ENCODE measurements at regions not wholly inside any gene's neighbourhood (a gene's known extent, or its start where the extent isn't known, plus 50 kb on each side); places are given as distances from the start of the nearest gene placed in this dataset.
A peak's percentile ranks its signal among the peaks of the same experiment; 100 is the strongest.

DNA sequence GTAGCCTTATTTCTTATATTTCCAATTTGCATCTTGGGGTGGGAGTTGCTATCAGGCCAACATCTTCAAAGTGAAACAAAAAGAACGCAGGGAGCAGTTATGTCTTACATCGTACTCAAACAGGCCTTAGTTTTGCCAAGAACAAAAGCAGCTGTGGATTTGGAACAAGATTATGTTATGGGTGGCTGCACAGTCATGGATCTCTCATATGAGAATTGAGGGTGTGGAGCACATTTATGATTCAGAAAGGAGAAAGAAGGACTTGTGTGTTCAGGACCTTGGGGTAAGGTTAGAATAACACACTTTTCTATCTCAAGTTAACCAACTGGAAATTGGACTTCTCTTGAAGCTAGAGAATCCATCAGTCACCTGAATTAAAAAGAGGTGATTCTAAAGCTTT, 259.9 kb downstream of the FOXA2 start:
- Mint-ChIP-seq H3K27ac (ENCODE audit: unreplicated experiment) (no peak overlapping the region), H3K4me1 (ENCODE audit: low read depth) (no peaks in the 10 kb centered on the region), H3K27me3 (ENCODE audit: low read depth) (peaks cover 7% of the 10 kb centered on the region), H3K9me3 (ENCODE audit: low read depth) (no peaks in the 10 kb centered on the region), H3K36me3 (ENCODE audit: low read depth) (no peaks in the 10 kb centered on the region), H3K4me3 (ENCODE audit: unreplicated experiment) (no peak overlapping the region)
- no peak for DNase-seq (ENCODE audit: low spot score)
- TF ChIP-seq, protein P1, sequence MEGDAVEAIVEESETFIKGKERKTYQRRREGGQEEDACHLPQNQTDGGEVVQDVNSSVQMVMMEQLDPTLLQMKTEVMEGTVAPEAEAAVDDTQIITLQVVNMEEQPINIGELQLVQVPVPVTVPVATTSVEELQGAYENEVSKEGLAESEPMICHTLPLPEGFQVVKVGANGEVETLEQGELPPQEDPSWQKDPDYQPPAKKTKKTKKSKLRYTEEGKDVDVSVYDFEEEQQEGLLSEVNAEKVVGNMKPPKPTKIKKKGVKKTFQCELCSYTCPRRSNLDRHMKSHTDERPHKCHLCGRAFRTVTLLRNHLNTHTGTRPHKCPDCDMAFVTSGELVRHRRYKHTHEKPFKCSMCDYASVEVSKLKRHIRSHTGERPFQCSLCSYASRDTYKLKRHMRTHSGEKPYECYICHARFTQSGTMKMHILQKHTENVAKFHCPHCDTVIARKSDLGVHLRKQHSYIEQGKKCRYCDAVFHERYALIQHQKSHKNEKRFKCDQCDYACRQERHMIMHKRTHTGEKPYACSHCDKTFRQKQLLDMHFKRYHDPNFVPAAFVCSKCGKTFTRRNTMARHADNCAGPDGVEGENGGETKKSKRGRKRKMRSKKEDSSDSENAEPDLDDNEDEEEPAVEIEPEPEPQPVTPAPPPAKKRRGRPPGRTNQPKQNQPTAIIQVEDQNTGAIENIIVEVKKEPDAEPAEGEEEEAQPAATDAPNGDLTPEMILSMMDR (IDR thresholded peaks at IDR 0.05) = no peak

DNA sequence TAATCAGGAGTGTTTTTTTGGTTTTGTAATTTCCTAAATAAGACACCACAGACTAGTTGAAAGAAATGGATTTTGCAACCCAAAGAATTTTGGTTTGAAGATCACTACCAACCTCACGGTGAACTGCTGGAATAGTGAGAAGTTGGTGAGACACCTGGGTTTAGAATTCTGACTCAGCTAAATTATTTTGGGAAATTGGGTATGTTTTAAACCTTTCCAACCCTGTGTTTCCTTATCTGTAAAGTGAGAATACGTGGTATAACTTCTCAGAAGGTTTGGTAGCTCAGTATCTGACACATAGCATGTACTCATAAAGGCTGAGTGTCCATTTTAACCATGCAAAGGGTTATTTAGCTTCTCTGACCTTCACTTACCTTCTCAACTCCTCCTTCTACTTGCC, 261.9 kb downstream of the FOXA2 start:
- H3K4me3 Mint-ChIP-seq (ENCODE audit: unreplicated experiment) = no peak overlapping the region
- no peak for DNase-seq (ENCODE audit: low spot score)
- TF ChIP-seq, protein P1 (IDR thresholded peaks at IDR 0.05) = no peak
- H3K27me3 Mint-ChIP-seq (ENCODE audit: low read depth) = peaks cover 16% of the 10 kb centered on the region
- no peaks in the 10 kb centered on the region for H3K36me3 Mint-ChIP-seq (ENCODE audit: low read depth)
- H3K9me3 Mint-ChIP-seq (ENCODE audit: low read depth) = no peaks in the 10 kb centered on the region
- no peaks in the 10 kb centered on the region for H3K4me1 Mint-ChIP-seq (ENCODE audit: low read depth)
- no peak overlapping the region for H3K27ac Mint-ChIP-seq (ENCODE audit: unreplicated experiment)

DNA sequence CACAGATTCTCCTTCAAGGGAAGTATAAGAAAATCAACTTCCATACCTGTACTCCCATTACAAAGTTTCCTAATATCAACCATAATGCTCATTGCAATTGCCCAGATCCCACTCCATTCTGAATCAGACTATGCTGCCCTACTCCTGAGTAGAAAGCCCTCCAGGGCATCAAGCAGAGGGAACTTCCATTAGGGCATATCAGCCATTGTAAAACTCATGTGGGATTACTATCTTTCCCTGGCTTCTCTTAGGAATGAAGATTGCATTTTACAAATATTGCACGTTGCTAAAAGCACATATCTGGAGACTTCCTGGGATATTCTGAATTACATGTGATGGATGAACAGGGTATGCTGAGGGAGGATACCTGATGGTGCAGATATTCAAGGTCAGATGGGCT, 263.2 kb downstream of the FOXA2 start:
- H3K27ac Mint-ChIP-seq (ENCODE audit: unreplicated experiment) = no peak overlapping the region
- peaks cover 16% of the 10 kb centered on the region for H3K27me3 Mint-ChIP-seq (ENCODE audit: low read depth)
- no peak overlapping the region for H3K4me3 Mint-ChIP-seq (ENCODE audit: unreplicated experiment)
- no peaks in the 10 kb centered on the region for H3K9me3 Mint-ChIP-seq (ENCODE audit: low read depth)
- no peaks in the 10 kb centered on the region for H3K36me3 Mint-ChIP-seq (ENCODE audit: low read depth)
- TF ChIP-seq, protein P1 (IDR thresholded peaks at IDR 0.05) = no peak
- H3K4me1 Mint-ChIP-seq (ENCODE audit: low read depth) = no peaks in the 10 kb centered on the region
- no peak for DNase-seq (ENCODE audit: low spot score)

DNA sequence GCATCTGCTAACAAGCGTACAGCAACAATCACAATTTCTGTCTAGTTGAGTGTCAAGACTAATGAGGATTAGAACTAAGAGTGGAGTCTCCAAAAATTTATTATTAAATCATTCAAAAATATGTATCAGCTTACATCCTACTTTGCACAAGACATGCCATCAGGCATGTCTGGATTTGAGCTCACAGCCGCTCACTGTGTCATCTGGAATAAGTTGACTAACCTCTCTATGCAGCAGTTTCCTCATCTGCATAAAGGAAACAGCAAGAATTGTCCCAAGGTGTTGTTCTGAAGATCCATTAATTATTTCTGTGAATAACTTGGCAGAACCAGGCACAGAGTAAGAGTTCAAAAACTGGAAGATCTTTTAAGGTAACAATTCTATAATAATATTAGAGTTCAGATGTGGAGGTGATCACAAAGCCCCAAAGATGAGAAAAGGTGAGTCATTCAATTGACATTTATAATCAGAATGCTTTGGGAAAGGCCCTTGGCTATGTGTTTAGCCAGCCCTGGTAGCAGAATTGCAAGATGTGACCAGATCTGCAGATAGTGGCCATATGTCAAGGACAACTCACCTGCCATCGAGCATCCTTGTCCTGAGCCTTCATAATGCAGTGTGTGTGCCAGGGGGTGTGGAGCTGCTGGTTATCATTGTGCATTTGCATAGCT, 264.0 kb downstream of the FOXA2 start:
- no peak overlapping the region for H3K4me3 Mint-ChIP-seq (ENCODE audit: unreplicated experiment)
- no peaks in the 10 kb centered on the region for H3K9me3 Mint-ChIP-seq (ENCODE audit: low read depth)
- peaks cover 17% of the 10 kb centered on the region for H3K27me3 Mint-ChIP-seq (ENCODE audit: low read depth)
- no peak overlapping the region for H3K27ac Mint-ChIP-seq (ENCODE audit: unreplicated experiment)
- no peaks in the 10 kb centered on the region for H3K36me3 Mint-ChIP-seq (ENCODE audit: low read depth)
- no peaks in the 10 kb centered on the region for H3K4me1 Mint-ChIP-seq (ENCODE audit: low read depth)
- no peak for DNase-seq (ENCODE audit: low spot score)
- TF ChIP-seq, protein P1 (IDR thresholded peaks at IDR 0.05) = no peak

DNA sequence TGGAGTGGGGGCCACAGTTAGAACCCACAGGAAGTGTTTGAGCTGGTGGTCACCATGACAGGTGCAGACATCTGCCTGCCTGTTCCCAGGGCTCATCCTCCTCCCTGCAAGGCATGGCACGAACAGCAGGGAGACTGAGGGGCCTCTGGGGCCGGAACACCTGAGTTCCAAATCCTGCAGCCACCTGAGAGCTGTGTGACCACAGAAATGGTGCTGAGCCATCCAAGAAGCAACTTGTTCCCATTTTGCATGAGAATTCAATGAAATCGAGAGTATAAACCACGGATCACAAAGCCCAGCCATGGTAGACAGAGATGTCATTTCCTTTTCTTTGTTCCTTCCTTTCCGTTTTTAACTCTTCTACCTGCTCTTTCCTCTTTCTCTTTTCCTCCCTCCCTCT, 268.6 kb downstream of the FOXA2 start:
- peaks cover 27% of the 10 kb centered on the region for H3K27me3 Mint-ChIP-seq (ENCODE audit: low read depth)
- no peaks in the 10 kb centered on the region for H3K4me1 Mint-ChIP-seq (ENCODE audit: low read depth)
- H3K36me3 Mint-ChIP-seq (ENCODE audit: low read depth) = no peaks in the 10 kb centered on the region
- H3K27ac Mint-ChIP-seq (ENCODE audit: unreplicated experiment) = no peak overlapping the region
- peak; percentile 49 for DNase-seq (ENCODE audit: low spot score)
- no peak overlapping the region for H3K4me3 Mint-ChIP-seq (ENCODE audit: unreplicated experiment)
- no peaks in the 10 kb centered on the region for H3K9me3 Mint-ChIP-seq (ENCODE audit: low read depth)
- TF ChIP-seq, protein P1 (IDR thresholded peaks at IDR 0.05) = no peak
